Progenitor cell of endocrine pancreas (in vitro differentiated cells): ENCODE measurements at regions not wholly inside any gene's neighbourhood (a gene's known extent, or its start where the extent isn't known, plus 50 kb on each side); places are given as distances from the start of the nearest gene placed in this dataset.

Experiments used
- DNase-seq: peaks from one replicate; pipeline ENCODE4 v3.0.0; 2021; ENCODE audit warnings: low spot score; ENCODE audit not compliant: unreplicated experiment
- H3K27ac Mint-ChIP-seq: 2 replicates; pipeline ENCODE4 v1.8.0; 2021; ENCODE audit warnings: mild to moderate bottlenecking, moderate library complexity, mixed read lengths
- H3K27me3 Mint-ChIP-seq: 2 replicates; pipeline ENCODE4 v1.8.0; 2021; ENCODE audit warnings: mixed read lengths
- H3K36me3 Mint-ChIP-seq: 2 replicates; pipeline ENCODE4 v1.8.0; 2022; ENCODE audit warnings: mixed read lengths; ENCODE audit not compliant: insufficient read depth
- H3K4me1 Mint-ChIP-seq: 2 replicates; pipeline ENCODE4 v1.8.0; 2021; ENCODE audit warnings: low read depth, mixed read lengths
- H3K4me3 Mint-ChIP-seq: 2 replicates; pipeline ENCODE4 v1.8.0; 2021; ENCODE audit warnings: low read depth, mild to moderate bottlenecking, moderate library complexity, mixed read lengths
- H3K9me3 Mint-ChIP-seq: 2 replicates; pipeline ENCODE4 v1.8.0; 2021; ENCODE audit warnings: low read depth, mixed read lengths
- CTCF ChIP-seq: fragments of 200-600 bp; sonication (generic); IDR thresholded peaks from one replicate; pipeline ENCODE4 v1.5.0; 2021; ENCODE audit warnings: antibody characterized with exemption, mild to moderate bottlenecking; ENCODE audit not compliant: unreplicated experiment

GRCh38 chr6:147977851-147978465, 364.7 kb upstream of the SASH1 start:
- Mint-ChIP-seq H3K4me3 (no peak overlapping the region), H3K27ac (peak overlapping the region; percentile 16)

GRCh38 chr6:147979966-147980365, 362.7 kb upstream of the SASH1 start:
- Mint-ChIP-seq H3K27ac (no peak overlapping the region), H3K27me3 (peaks cover 3% of the 10 kb centered on the region), H3K9me3 (no peaks in the 10 kb centered on the region), H3K4me1 (peaks cover 11% of the 10 kb centered on the region), H3K36me3 (no peaks in the 10 kb centered on the region), H3K4me3 (no peak overlapping the region)
- DNase-seq = no peak
- TF ChIP-seq CTCF = no peak

More at GRCh38 chr6:147977851-147978465, 364.7 kb upstream of the SASH1 start:
- H3K9me3 Mint-ChIP-seq = no peaks in the 10 kb centered on the region
- DNase-seq = no peak
- no peak for TF ChIP-seq CTCF
- no peaks in the 10 kb centered on the region for H3K36me3 Mint-ChIP-seq
- peaks cover 3% of the 10 kb centered on the region for H3K27me3 Mint-ChIP-seq
- H3K4me1 Mint-ChIP-seq = peaks cover 18% of the 10 kb centered on the region

- Mint-ChIP-seq H3K4me1 (peaks cover 2% of the 10 kb centered on the region), H3K36me3 (no peaks in the 10 kb centered on the region), H3K27ac (no peak overlapping the region), H3K9me3 (no peaks in the 10 kb centered on the region), H3K27me3 (no peaks in the 10 kb centered on the region), H3K4me3 (no peak overlapping the region)
- DNase-seq = no peak
- no peak for TF ChIP-seq CTCF
Measured at GRCh38 chr6:147983581-147984366, 358.9 kb upstream of the SASH1 start.

- Mint-ChIP-seq H3K4me1 (peaks cover 2% of the 10 kb centered on the region), H3K9me3 (peaks cover 8% of the 10 kb centered on the region), H3K27me3 (no peaks in the 10 kb centered on the region), H3K27ac (no peak overlapping the region), H3K4me3 (no peak overlapping the region), H3K36me3 (peaks cover 1% of the 10 kb centered on the region)
- TF ChIP-seq CTCF = no peak
- no peak for DNase-seq
Measured at GRCh38 chr6:147986846-147987245, 355.8 kb upstream of the SASH1 start.

GRCh38 chr6:147990159-147990558, 352.5 kb upstream of the SASH1 start:
- DNase-seq = no peak

More at GRCh38 chr6:147990159-147990558, 352.5 kb upstream of the SASH1 start:
- Mint-ChIP-seq H3K4me3 (no peak overlapping the region), H3K36me3 (peaks cover 1% of the 10 kb centered on the region), H3K4me1 (peaks cover 2% of the 10 kb centered on the region), H3K27me3 (no peaks in the 10 kb centered on the region), H3K9me3 (peaks cover 12% of the 10 kb centered on the region), H3K27ac (no peak overlapping the region)
- no peak for TF ChIP-seq CTCF
